Activated CD8-positive, alpha-beta T cell treated with anti-CD3 and anti-CD28 coated beads for 36 hours (primary cell): ENCODE measurements at regions not wholly inside any gene's neighbourhood (a gene's known extent, or its start where the extent isn't known, plus 50 kb on each side); places are given as distances from the start of the nearest gene placed in this dataset.

Experiments used
- ATAC-seq: fragments of 200-7000 bp; cut with Tn5 transposase; one replicate; pipeline ENCODE4 v1.10.0; 2021; ENCODE audit warnings: mild to moderate bottlenecking, moderate library complexity
- CTCF ChIA-PET: fragments of 350-600 bp; sonication (Branson Sonifier 250); formaldehyde crosslinking; loops from one replicate; lab custom pipeline; 2021; ENCODE audit warnings: antibody characterized with exemption; lab: Charles Lee
- POLR2A ChIA-PET: fragments of 350-600 bp; sonication (Branson Sonifier 250); formaldehyde crosslinking; loops from one replicate; lab custom pipeline; 2021; ENCODE audit warnings: antibody characterized with exemption; lab: Charles Lee
- DNase-seq: peaks from one replicate; pipeline ENCODE4 v3.0.0-alpha.2; 2020
- H3K27ac Mint-ChIP-seq: one replicate; pipeline ENCODE4 v1.8.0; 2021; ENCODE audit warnings: mild to moderate bottlenecking, mixed read lengths
- H3K27me3 Mint-ChIP-seq: one replicate; pipeline ENCODE4 v1.8.0; 2021; ENCODE audit warnings: mixed read lengths
- H3K36me3 Mint-ChIP-seq: one replicate; pipeline ENCODE4 v1.8.0; 2021; ENCODE audit warnings: low read depth, mixed read lengths
- H3K4me1 Mint-ChIP-seq: one replicate; pipeline ENCODE4 v1.8.0; 2021; ENCODE audit warnings: low read depth, mixed read lengths
- H3K4me3 Mint-ChIP-seq: one replicate; pipeline ENCODE4 v1.8.0; 2021; ENCODE audit warnings: mild to moderate bottlenecking, moderate library complexity, mixed read lengths
- H3K9me3 Mint-ChIP-seq: one replicate; pipeline ENCODE4 v1.8.0; 2021; ENCODE audit warnings: mixed read lengths
- CTCF ChIP-seq: fragments of 200-600 bp; IDR thresholded peaks from one replicate; pipeline ENCODE4 v1.8.0; 2022; ENCODE audit warnings: antibody characterized with exemption, mild to moderate bottlenecking
- intact Hi-C: fragments of 100-400 bp; cut with micrococcal nuclease; formaldehyde crosslinking; loops from one replicate; pipeline ENCODE4 v1.10.0; 2022

- H3K9me3 Mint-ChIP-seq: peaks cover 8% of the 10 kb centered on the region
- no peak overlapping the region for H3K4me3 Mint-ChIP-seq
- no peaks in the 10 kb centered on the region for H3K27me3 Mint-ChIP-seq
- ATAC-seq (no peak), DNase-seq (no peak)
- no peaks in the 10 kb centered on the region for H3K4me1 Mint-ChIP-seq
- TF ChIP-seq CTCF: no peak
- no peaks in the 10 kb centered on the region for H3K36me3 Mint-ChIP-seq
- H3K27ac Mint-ChIP-seq: no peak overlapping the region
- intact Hi-C loops: no loop called here
- ChIA-PET POLR2A (no interaction called here), CTCF (no interaction called here)
These were observed 637.3 kb downstream of the TUSC7 start for GRCh38 chr3:117346901-117347300.

- no peaks in the 10 kb centered on the region for H3K4me1 Mint-ChIP-seq
- intact Hi-C loops: no loop called here
- ATAC-seq (no peak), DNase-seq (no peak)
- TF ChIP-seq CTCF: no peak
- POLR2A ChIA-PET: no interaction called here
- no peak overlapping the region for H3K27ac Mint-ChIP-seq
- no peak overlapping the region for H3K4me3 Mint-ChIP-seq
- no peaks in the 10 kb centered on the region for H3K36me3 Mint-ChIP-seq
- no peaks in the 10 kb centered on the region for H3K27me3 Mint-ChIP-seq
- CTCF ChIA-PET: no interaction called here
- peaks cover 4% of the 10 kb centered on the region for H3K9me3 Mint-ChIP-seq
These were observed 639.3 kb downstream of the TUSC7 start for GRCh38 chr3:117348884-117349283.

- ATAC-seq: no peak
- Mint-ChIP-seq H3K27ac (no peak overlapping the region), H3K27me3 (no peaks in the 10 kb centered on the region), H3K4me3 (no peak overlapping the region), H3K36me3 (no peaks in the 10 kb centered on the region), H3K4me1 (no peaks in the 10 kb centered on the region), H3K9me3 (peaks cover 4% of the 10 kb centered on the region)
- CTCF ChIA-PET: no interaction called here
- intact Hi-C loops: no loop called here
- no peak for TF ChIP-seq CTCF
- DNase-seq: no peak
- POLR2A ChIA-PET: no interaction called here
These were observed 640.0 kb downstream of the TUSC7 start for GRCh38 chr3:117349566-117349965.

GRCh38 chr3:117350371-117350770 lies 640.8 kb downstream of the TUSC7 start:
- no peak overlapping the region for H3K27ac Mint-ChIP-seq
- intact Hi-C loops: no loop called here
- ChIA-PET CTCF (no interaction called here), POLR2A (no interaction called here)
- no peak for TF ChIP-seq CTCF
- ATAC-seq (no peak), DNase-seq (no peak)
- H3K4me3 Mint-ChIP-seq: no peak overlapping the region
- peaks cover 6% of the 10 kb centered on the region for H3K9me3 Mint-ChIP-seq
- H3K36me3 Mint-ChIP-seq: no peaks in the 10 kb centered on the region
- no peaks in the 10 kb centered on the region for H3K27me3 Mint-ChIP-seq
- H3K4me1 Mint-ChIP-seq: no peaks in the 10 kb centered on the region

GRCh38 chr3:117355566-117355965 lies 646.0 kb downstream of the TUSC7 start:
- TF ChIP-seq CTCF: no peak
- no peaks in the 10 kb centered on the region for H3K36me3 Mint-ChIP-seq
- no peak overlapping the region for H3K27ac Mint-ChIP-seq
- no peaks in the 10 kb centered on the region for H3K27me3 Mint-ChIP-seq
- ChIA-PET CTCF (no interaction called here), POLR2A (no interaction called here)
- DNase-seq: no peak
- no peaks in the 10 kb centered on the region for H3K4me1 Mint-ChIP-seq
- no peak overlapping the region for H3K4me3 Mint-ChIP-seq
- intact Hi-C loops: no loop called here
- peaks cover 2% of the 10 kb centered on the region for H3K9me3 Mint-ChIP-seq
- ATAC-seq: no peak
